ENCODE measurements at regions not wholly inside any gene's neighbourhood (a gene's known extent, or its start where the extent isn't known, plus 50 kb on each side); places are given as distances from the start of the nearest gene placed in this dataset.
"Not testable (repeated sequence)": the region's sequence is repeated elsewhere in the genome, so short reads cannot be mapped to it uniquely, and the experiment has no call there.

DNA sequence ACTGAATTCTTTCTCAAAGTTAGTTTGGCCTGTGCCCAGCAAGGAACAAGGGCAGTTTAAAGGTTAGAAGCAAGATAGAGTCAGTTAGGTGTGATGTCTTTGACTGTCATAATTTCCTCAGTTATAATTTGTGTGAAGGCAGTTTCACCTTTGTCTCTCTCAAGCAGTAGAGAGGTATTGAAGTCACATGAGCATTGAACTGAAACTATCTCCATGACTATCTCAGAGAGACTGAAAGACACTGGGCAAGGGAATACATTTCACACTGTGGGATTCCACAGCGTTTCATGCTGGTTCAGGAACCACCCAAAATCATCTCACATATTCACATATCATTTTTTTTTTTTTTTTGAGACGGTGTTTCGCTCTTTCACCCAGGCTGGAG is 366.1 kb downstream of the PREX1 start:
- DNase-seq: no peak

DNA sequence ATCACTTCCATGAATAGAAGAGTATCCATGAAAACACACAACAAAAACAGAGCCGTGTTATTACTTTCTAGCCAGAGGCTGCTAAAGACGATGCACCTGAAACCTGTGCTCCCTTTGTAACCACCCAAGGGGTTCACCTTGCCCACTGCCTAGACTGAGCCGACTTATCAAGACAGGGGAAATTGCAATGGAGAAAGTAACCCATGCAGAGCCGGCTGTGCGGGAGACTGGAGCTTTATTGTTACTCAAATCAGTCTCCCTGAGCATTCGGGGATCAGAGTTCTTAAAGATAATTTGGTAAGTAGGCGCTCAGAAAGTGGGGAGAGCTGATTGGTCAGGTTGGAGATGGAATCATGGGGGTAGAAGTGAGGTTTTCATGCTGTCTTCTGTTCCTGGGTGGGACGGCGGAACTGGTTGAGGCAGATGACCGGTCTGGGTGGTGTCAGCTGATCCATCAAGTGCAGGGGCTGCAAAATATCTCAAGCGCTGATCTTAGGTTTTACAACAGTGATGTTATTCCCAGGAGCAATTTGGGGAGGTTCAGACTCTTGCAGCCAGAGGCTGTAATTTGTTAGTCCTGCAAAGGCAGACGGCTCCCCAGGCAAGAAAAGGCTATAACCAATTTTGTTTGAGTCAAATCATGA is 366.6 kb downstream of the PREX1 start:
- DNase-seq: no peak

DNA sequence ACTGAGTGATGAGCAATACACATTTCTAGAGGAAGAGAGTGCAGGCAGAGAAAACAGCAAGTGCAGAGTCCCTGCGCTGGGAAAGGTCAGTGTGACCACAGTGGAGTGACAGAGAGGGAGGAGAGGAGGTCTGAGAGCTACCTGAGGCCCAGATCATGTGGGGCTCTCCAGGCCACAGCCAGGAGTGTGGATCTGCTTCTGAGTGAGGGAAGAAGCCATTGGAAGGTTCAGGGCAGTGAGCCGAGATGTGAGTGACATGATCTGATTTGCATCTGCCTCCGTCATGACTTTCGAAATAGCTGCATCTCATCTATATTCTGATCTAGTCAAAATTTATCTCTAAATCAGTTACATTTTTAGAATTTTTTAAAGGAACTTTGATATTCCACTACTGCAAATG is 367.1 kb downstream of the PREX1 start:
- DNase-seq: no peak

DNA sequence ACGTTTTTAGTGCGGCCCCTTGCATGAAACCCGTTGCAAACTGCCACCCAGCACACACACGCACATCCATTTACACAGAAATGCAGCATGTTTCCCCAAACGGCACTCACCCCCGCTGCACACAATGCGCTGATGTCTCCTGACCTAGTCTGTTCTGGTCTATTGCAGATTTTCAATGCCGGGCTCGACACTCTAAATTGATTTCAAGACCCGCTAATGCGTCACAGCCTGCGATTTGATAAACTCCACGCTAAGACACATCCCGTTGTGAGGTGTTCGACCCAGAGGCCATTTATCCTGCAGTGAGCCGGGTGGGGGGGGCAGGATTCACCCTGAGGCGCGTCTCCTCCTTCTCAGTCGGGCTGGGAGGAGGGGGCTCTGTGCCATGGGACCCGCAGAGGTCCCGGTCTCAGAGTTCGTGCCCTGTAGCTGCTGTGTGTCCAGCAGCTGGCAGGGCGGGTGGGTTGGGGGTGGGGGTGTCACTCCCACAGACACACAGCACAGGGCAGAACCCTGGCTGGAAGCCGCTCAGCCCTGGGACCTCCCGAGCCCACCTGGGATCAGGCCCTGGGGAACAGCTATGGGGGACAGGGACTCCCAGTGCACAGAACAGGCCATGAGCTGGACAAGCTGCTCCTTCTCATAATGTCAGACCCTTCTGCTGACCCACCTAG is 367.9 kb downstream of the PREX1 start:
- DNase-seq: no peak

DNA sequence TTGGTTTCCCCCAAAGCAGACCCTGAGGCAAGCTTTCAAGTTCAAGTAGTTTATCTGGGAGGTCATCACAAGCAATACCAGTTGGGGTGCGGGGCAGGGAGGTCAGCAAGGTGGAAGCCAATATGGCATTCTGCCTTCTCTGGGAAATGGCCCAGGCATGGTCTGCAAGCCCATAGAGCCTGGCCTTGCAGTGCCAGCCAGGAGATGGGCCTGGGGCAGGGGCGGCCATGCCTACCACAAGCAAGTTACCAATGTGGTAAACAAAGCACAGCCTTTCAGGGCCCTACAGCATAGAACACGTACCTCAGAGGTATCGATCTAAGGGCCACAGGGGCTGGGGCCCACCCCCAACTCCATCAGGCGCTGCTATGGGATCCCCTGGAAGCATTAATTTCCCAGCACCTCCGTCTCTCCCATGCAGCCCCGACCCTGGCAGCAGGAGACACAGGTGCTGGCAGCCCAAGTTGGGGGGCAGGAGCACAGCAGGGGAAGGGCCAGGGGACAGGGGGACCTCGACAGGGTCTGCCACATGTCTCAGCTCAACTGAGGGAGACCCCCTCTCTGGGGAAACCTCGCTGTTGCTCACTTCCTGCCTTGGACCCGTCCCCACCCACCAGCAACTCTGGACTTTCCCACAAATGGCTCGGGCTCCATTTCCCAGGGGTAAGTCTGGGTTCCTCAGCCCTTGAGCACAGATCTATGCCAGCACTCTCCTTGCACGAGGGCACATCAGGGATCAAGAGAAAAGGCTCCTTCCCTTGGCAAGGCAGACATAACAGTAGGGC is 369.0 kb downstream of the PREX1 start:
- no peak for DNase-seq

DNA sequence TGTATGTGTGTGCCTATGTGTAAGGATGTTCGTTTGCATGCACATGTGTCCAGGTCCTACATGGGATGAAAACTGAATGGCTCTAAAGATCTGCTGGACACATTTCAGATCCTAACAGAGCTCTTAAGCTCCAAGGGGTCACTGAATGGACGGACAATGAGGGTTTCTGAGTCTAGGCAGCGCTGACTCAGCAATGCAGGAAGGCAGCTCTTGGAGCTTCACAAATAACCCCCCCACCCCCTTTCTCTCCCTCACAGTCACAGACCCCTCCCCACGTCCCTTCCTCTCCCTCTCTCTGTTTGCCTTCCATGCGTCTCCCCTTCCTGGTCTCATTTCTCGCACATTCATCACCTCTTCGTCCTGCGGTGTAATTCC is 369.8 kb downstream of the PREX1 start:
- DNase-seq: no peak

DNA sequence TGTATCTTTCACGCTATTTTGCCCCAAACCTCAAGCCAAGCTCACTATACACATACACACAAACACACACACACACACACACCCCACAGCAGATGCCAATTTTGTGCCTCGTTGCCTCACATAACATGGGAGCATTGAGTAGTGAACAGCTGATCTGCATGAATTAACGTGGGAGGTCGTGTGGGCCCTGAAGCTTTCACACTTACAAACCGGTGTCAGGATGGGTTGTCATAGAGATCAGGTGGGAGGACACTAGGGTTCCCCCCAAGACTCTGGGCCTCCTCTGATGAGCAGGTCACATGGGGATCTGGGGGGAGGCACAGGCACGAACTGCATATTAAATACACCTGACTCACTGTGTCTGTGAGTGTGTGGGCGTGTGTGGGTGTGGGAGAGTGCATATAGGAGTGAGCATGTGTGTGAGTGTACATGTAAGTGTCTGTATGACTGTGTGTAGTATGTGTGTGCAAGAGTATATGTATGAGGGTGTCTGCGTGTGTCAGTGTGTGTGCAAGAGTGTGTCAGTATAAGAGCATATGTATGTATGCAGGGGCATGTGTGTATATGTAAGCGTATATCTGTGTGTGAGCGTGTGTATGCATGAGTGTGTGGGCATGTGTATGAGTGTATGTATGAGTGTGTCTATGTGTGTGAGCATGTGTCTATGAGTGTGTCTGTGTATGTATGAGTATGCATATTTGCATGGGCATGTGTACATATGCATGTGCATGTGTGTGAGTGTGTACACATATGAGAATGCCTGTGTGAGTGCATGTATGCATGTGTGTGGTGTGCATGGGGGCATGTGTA is 370.4 kb downstream of the PREX1 start:
- DNase-seq: no peak

DNA sequence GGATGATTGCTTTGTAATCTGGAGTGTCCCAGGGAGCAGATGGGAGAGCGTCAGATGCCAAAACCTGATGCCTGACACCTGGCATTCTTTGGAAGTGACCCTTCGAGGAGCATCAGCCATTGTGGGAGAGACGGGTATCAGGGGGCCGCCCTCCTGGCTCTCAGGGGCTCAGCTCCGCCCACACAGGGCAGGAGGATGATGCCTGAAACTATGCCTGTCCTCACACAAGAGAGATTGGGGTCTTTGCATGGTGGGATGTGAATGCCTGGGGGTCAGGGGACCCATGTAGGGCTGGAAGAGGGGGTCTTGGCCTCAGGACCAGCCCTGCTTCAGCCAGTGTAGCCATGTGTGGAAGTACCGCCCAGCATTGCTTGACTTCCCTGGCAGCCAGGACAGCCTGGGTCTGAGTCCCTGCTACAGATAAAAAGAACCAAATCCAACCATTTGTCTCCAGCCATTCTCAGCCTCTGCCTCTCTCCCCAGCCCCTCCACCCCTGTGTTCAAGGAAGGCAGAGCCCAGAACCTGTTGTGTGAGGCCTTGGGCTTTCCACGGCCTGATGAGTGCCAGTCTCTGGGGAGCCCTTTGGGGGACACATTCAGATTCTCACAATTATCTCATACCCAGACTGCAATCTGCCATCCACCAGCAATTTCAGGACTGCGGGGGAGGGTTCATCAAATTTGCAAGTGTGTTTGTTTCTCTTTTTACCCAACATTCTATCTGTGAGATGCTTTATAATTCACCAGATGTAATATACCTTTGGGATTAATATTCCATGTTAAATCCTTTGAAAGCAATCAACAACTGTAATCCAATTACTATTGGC is 371.2 kb downstream of the PREX1 start:
- no peak for DNase-seq

DNA sequence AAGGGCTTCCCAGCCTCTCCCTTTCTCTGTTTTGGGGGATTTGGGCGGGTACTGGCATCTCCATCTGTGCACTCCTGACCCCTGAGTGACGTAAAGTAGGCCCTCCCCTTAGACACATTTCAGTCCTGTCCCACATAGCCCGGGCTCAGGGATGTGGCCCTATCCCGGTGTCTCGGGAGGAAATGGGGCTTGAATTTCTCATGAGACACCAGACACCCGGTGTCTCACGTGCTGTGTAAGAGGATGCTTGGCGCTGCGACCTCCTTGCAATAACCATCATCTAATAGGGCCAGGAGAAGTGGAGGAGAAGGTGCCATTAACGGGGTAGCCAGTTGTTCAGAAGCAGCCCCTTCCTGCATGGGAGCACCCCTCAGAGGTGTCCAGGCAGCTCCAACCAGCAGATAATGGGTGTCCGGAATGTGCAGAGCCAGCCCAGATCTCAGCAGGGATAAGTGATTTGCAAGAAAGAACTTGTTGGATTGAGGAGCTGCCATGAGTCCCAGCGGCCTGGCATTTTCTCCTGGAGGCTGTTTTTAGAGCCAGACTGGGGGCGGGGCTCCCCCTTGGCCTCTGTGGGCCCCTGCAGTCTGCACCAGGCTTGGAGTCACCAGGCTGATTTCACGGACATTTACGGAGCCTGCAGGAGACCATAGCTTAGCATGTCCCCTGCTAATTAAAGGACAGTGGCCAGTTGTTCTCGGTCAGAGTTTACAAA is 372.0 kb downstream of the PREX1 start:
- no peak for DNase-seq

DNA sequence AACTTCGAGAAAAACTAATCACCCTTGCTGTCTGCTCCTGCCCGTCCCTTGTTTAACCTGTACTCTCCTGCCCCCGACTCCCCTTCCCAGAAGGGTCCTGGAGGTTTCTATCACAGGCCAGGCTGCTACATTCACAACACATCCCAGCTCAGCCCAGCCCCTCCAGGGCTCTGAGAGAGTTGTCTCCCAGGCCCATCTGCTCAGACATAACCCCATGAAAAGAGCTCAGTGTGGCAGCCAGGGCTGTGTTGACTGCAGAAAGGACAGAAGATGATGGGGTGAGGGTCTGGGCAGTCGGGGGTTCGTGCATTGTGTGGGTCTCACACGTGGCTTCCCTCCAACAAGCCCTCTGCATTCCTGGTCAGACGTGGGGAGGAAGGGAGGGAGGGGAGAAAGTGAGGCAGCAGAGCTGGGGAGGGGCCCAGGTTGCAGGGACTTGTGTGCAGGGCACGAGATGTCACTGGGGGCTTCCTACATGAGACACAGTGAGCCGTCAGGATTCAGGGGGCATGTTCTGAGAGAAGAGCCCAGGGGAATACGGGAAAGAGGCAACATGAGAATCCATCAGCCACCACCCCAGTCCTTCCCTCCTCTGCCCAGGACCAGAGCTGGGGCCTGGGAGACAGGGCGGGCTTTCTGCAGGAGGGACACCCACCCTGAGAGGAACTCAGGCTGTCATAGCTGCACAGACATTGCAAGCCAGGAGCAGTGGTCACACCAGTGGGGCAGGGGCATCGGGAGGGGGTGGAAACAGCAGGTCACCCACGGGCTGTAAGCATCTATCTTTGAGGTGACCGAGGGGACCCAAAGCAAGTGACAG is 372.9 kb downstream of the PREX1 start:
- no peak for DNase-seq

DNA sequence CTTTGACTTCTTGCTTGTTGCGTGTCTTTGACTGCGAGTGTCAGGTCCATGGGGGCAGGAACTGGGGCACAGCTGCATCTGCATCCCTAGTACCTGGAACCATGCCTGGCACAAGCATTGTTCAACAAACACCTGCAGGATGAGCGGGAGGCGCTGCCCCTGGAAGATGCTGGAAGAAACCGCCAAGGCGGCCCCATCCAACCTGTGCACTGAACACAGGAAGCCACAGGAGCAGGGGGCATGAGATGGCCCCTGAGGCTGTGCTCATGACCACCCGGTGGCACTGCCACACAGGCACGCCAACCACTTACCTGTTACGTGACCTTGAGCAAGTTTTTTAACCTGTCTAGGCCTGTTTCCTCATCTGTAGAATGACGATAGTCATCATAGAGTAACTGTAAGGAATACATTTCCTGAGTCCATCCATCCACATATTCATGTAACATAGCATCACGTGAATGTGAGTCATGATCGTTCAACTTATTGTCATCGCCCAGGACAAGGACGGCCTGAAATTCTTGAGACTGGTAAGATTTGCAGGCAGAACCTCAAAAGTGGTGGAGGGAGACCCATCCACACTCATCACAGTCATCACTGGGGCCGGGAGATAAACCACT is 374.2 kb downstream of the PREX1 start:
- no peak for DNase-seq

DNA sequence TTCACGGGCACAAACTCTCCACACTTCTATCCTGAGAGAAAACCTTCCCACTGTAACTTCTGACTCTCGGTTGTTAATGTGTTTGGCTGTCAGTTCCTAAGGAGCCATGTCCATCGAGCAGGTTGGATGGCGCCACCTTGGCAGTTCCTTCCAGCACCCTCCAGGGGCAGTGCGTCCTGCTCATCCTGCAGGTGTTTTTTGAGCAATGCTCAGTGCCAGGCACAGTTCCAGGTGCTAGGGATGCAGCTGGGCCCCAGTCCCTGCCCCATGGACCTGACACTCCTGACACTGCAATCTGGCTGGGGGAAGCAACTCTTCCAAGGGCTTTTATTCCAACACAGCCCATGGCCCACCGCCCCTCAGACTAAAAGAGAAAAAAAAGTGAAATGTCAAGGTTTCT is 376.4 kb downstream of the PREX1 start:
- DNase-seq: no peak

DNA sequence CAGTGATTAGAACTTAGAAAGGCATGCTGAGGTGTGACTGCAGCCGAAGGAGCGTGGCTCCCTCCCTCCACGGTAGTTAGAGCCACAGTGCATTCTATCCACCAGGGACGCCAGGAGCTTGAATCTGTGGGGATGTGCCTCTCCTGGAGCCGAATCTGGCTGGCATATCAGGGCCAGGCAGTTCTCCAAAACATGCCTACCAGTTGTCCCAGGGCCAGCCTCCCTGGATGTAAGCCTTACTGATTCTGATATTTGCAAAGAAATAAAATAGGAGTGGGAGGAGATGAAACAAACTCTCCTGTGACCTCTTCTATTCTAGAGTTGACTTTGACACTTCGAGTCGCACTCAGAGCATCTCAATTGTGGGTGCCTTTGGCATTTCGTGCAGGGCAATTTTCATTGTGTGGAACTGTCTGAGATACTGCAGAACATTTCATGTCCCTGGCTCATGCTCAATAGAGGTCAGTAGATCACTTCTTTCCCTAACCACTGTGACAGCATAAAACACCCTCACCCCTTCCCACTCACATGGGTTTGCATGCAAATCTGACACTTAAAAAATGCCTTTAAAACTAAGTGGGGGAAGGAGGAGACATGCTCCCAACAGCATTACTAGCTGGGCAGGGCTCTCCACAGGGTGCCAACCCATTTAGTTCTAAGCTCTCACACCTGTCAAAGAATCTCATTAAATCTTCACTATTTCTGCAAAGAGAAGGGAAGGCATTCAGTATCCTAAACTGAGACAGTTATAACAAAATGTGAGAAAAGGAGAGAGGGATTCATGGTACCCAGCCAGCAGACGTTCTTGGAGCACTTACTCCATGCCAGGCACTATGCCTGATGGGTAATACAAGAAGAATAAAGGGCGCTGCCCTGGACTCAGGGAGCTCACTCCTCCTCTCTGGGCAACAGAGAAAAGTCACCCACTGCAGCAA is 378.9 kb downstream of the PREX1 start:
- DNase-seq: no peak

DNA sequence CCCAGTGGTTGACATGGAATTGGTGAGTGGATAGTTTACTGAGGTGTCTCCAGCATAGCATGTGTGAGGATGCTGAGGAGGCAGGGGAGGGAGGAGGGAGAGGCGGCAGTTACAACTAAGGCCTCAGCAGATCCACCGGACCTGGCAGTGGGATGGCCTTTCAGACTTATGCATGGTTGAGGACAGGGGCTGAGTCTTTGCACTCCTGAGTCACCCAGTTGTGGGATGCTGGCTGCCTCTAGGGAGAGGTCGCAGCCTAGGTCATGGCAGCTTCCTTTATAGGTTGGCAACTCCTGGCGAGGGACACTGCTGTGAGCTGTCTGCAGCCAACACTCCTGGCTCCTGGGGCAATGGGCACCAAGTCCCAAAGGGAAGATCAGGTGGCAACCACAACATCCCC is 380.3 kb downstream of the PREX1 start:
- no peak for DNase-seq

DNA sequence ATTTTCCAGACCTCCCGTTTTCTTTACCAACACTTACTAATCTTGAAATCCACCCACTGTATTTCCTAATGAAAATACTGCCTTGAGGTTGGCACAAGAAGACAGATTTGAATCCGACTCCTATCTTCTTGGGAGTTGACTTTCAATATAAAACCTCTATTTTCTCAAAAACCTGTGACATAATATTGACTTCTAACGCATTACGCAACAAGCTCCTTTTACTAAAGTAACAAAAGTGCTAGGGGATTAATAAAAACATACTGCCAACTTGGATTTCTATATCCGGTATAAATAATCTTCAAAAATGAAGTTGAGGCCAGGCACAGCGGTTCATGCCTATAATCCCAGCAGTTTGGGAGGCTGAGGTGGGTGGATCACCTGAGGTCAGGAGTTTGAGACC is 382.0 kb downstream of the PREX1 start:
- DNase-seq: no peak

DNA sequence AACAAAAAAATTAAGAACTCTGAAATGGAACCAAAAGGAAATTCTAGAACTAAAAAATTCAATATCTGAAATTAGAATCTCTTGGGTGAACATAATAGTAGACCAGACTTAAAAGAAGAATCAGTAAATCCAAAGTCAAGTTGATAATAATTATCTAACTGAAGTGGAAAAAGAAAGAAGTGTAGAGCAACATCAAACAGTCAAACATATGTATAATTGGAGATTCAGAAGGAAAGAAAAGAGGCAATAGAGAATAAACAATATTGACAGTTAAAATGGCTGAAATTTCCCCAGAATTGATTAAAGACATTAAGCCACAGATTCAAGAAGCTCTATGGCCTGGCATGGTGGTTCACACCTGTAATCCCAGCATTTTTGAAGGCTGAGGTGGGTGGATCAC is 383.6 kb downstream of the PREX1 start:
- no peak for DNase-seq

DNA sequence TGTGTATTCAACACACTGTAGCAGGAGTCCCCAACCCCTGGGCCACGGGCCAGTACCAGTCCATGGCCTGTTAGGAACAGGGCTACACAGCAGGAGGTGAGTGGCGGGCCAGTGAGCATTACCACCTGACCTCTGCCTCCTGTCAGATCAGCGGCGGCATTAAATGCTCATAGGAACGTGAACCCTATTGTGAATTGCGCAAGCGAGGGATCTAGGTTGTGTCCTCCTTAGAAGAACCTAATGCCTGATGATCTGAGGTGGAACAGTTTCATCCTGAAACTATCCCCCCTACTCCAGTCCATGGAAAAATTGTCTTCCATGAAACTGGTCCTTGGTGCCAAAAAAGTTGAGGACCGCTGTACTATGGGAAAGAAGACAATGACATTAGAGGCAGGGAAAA is 386.9 kb downstream of the PREX1 start:
- no peak for DNase-seq

DNA sequence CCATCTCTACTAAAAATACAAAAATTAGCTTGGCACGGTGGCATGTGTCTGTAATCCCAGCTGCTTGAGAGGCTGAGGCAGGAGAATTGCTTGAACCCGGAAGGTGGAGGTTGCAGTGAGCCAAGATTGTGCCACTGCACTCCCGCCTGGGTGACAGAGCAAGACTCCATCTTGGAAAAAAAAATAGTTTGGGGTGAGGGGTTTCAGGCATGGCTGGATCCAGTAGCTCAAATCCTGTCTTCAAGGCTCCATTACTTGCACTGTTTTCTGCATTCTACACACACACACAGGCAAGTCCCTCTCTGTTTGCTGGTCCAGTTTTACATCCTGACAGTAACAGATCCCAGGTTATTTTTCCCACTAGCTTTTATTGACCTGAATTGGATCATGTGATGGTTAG is 387.5 kb downstream of the PREX1 start:
- not testable (repeated sequence) for DNase-seq

DNA sequence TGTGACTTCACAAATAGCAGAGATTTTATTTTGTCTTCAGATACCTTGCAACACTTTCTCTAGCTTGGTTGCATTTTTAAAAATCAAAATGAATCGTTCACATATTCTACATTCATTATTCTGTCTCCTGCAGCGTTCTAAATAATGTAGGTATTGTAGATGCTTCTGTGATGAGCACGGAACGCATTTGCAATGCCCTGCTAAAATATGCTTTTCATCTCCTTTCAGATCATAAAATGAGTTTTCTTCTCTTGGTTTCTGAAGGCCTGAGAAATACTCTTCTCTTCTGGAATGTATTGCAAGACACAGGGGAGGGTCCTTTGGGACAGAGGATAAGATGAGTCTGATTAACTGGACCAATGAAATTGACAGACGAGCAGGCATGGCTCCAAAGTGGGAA is 390.7 kb downstream of the PREX1 start:
- DNase-seq: no peak
